Cerebellar cortex (tissue), 1 donor: ENCODE measurements at regions not wholly inside any gene's neighbourhood (a gene's known extent, or its start where the extent isn't known, plus 50 kb on each side); places are given as distances from the start of the nearest gene placed in this dataset.

ENCODE experiments used
- DNase-seq: peaks from one replicate; pipeline ENCODE4 v3.0.0-alpha.2; 2015; ENCODE audit warnings: low spot score

GRCh38 chr2:107222466-107222865 lies 336.5 kb upstream of the ST6GAL2 start:
- DNase-seq = no peak

GRCh38 chr2:107235491-107236254 lies 349.7 kb upstream of the ST6GAL2 start:
- DNase-seq = no peak

- no peak for DNase-seq
Observed at GRCh38 chr2:107242811-107243210, 356.8 kb upstream of the ST6GAL2 start.

GRCh38 chr2:107248932-107249331 lies 363.0 kb upstream of the ST6GAL2 start:
- no peak for DNase-seq

GRCh38 chr2:107255744-107256143 lies 369.8 kb upstream of the ST6GAL2 start:
- no peak for DNase-seq

GRCh38 chr2:107258531-107259407 lies 372.8 kb upstream of the ST6GAL2 start:
- no peak for DNase-seq

- DNase-seq = no peak
Observed at GRCh38 chr2:107259408-107260195, 373.6 kb upstream of the ST6GAL2 start.

GRCh38 chr2:107263628-107264027 lies 377.7 kb upstream of the ST6GAL2 start:
- DNase-seq = no peak

GRCh38 chr2:107264184-107264583 lies 378.2 kb upstream of the ST6GAL2 start:
- no peak for DNase-seq

- DNase-seq = no peak
Observed at GRCh38 chr2:107266555-107266954, 380.6 kb upstream of the ST6GAL2 start.

- no peak for DNase-seq
Observed at GRCh38 chr2:107267086-107267485, 381.1 kb upstream of the ST6GAL2 start.

GRCh38 chr2:107276034-107276433 lies 390.1 kb upstream of the ST6GAL2 start:
- no peak for DNase-seq

- DNase-seq = no peak
Observed at GRCh38 chr2:107278672-107279071, 392.7 kb upstream of the ST6GAL2 start.

GRCh38 chr2:107281637-107282036 lies 395.7 kb upstream of the ST6GAL2 start:
- no peak for DNase-seq

- DNase-seq = no peak
Observed at GRCh38 chr2:107282135-107282534, 396.2 kb upstream of the ST6GAL2 start.

GRCh38 chr2:107285621-107286299 lies 399.8 kb upstream of the ST6GAL2 start:
- DNase-seq = no peak

- DNase-seq = no peak
Observed at GRCh38 chr2:107290041-107290440, 404.1 kb upstream of the ST6GAL2 start.

- DNase-seq = no peak
Observed at GRCh38 chr2:107303964-107304363, 418.0 kb upstream of the ST6GAL2 start.

- DNase-seq = no peak
Observed at GRCh38 chr2:107305966-107306365, 420.0 kb upstream of the ST6GAL2 start.

GRCh38 chr2:107306881-107307280 lies 420.9 kb upstream of the ST6GAL2 start:
- no peak for DNase-seq

- DNase-seq = no peak
Observed at GRCh38 chr2:107308835-107309234, 422.9 kb upstream of the ST6GAL2 start.

- no peak for DNase-seq
Observed at GRCh38 chr2:107312240-107312639, 426.3 kb upstream of the ST6GAL2 start.
